ENCODE measurements at regions not wholly inside any gene's neighbourhood (a gene's known extent, or its start where the extent isn't known, plus 50 kb on each side); places are given as distances from the start of the nearest gene placed in this dataset.

DNA sequence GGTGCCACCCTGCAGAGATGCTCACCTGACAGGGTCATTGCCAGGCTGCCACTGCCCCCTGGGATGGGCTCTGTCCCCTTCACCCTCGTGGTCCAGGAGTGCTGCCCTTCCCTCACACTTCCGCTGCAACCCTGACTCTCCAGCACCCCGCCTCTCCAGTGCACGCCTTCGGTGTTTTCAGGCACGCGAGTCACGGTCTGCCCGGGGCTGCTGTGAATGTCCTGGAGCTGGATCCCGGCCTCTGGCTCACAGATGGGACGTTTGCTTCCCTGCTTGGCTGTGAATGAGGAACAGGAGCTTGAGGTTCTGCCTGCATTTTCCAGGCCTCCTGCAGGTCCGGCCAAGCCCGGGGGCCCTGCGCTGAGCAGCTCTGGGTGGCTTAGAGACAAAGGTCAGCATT, 343.4 kb downstream of the SMOC2 start:
- Histone ChIP-seq H3K27me3 (replicated peaks; ENCODE audit: control insufficient read depth, insufficient read depth, low read length, poor library complexity, severe bottlenecking) (no peaks in the 10 kb centered on the region), H3K36me3 (ENCODE audit: control insufficient read depth, insufficient read depth, low read length) (no peaks in the 10 kb centered on the region), H3K27ac (ENCODE audit: insufficient read depth, low read length, poor library complexity, severe bottlenecking) (no peak overlapping the region), H3K4me3 (ENCODE audit: insufficient read depth, low read depth, low read length, poor library complexity, severe bottlenecking) (no peak overlapping the region), H3K9me3 (ENCODE audit: control insufficient read depth, low read length) (no peaks in the 10 kb centered on the region), H3K4me1 (ENCODE audit: control insufficient read depth, insufficient read depth, low read length, poor library complexity, severe bottlenecking) (no peaks in the 10 kb centered on the region)
- DNase-seq = no peak

DNA sequence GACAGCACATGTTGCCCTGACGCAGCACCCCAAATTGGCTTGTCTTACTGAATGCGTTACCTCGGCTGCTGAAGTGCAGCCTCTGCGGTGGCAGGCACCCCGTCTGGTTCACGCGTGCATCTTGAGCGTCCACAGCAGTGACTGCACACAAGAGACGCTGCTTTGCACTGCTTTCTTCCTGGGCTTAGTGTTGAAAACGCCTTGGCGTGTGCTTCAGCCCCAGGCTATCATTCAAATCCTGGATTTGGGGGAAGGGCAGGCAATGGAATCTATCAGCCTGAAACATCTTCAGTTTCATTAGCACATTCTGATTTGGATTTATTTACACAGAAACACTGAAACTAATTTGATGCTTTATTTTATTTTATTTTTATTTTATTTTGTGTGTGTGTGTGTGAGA, 342.7 kb downstream of the SMOC2 start:
- no peaks in the 10 kb centered on the region for H3K36me3 ChIP-seq (ENCODE audit: control insufficient read depth, insufficient read depth, low read length)
- no peaks in the 10 kb centered on the region for H3K4me1 ChIP-seq (ENCODE audit: control insufficient read depth, insufficient read depth, low read length, poor library complexity, severe bottlenecking)
- H3K4me3 ChIP-seq (ENCODE audit: insufficient read depth, low read depth, low read length, poor library complexity, severe bottlenecking) = no peak overlapping the region
- H3K9me3 ChIP-seq (ENCODE audit: control insufficient read depth, low read length) = no peaks in the 10 kb centered on the region
- no peak overlapping the region for H3K27ac ChIP-seq (ENCODE audit: insufficient read depth, low read length, poor library complexity, severe bottlenecking)
- no peak for DNase-seq
- no peaks in the 10 kb centered on the region for H3K27me3 ChIP-seq (replicated peaks; ENCODE audit: control insufficient read depth, insufficient read depth, low read length, poor library complexity, severe bottlenecking)

DNA sequence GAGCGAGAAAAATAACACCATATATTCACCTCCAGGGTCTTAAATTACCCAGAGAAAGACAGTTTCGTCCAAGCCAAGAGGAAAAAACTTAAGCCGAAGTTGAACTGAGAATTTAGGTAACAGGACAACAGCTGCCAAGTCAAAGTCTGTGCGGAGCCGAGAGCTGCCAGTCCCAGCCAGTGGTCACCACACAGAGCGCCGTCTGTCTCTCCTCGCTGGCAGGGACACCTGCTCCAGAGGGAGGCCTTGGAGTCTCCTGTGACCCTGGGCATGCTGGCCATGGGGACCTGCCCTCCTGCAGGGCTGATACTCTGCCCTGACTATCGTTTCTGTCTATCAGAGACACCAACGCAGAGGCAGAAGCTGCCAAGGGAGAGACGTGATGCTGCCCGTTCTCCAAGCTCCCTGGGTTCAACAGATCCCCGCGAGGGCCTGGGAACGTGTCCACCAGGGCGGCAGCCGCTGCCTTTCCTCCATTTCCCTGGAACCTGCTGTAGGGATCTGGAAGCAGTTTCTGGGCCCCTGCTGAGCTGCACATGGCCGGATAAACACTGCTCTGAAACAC, 341.3 kb downstream of the SMOC2 start:
- Histone ChIP-seq H3K27ac (ENCODE audit: insufficient read depth, low read length, poor library complexity, severe bottlenecking) (no peak overlapping the region), H3K27me3 (replicated peaks; ENCODE audit: control insufficient read depth, insufficient read depth, low read length, poor library complexity, severe bottlenecking) (no peaks in the 10 kb centered on the region), H3K36me3 (ENCODE audit: control insufficient read depth, insufficient read depth, low read length) (no peaks in the 10 kb centered on the region), H3K4me1 (ENCODE audit: control insufficient read depth, insufficient read depth, low read length, poor library complexity, severe bottlenecking) (no peaks in the 10 kb centered on the region), H3K9me3 (ENCODE audit: control insufficient read depth, low read length) (no peaks in the 10 kb centered on the region), H3K4me3 (ENCODE audit: insufficient read depth, low read depth, low read length, poor library complexity, severe bottlenecking) (no peak overlapping the region)
- no peak for DNase-seq

DNA sequence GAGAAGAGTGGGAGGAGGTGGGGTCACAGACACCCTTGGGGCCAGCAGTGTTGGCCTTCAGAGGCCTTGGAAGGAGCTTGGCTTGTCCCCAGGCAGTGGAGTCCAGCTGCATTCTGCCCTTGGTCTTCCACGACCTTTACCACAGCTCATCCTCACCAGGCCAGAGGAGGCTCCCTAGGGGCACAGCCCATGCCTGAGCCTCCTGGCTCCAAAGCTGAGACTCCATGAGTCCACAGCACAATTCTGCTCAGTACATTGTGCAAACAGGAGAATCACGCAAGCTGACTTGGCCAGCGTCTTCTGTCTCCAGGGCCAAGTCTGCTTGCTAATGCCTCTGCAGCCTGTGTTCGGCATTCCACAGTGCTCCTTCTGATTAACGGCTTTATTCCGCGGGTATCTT, 337.2 kb downstream of the SMOC2 start:
- no peaks in the 10 kb centered on the region for H3K9me3 ChIP-seq (ENCODE audit: control insufficient read depth, low read length)
- no peak overlapping the region for H3K27ac ChIP-seq (ENCODE audit: insufficient read depth, low read length, poor library complexity, severe bottlenecking)

DNA sequence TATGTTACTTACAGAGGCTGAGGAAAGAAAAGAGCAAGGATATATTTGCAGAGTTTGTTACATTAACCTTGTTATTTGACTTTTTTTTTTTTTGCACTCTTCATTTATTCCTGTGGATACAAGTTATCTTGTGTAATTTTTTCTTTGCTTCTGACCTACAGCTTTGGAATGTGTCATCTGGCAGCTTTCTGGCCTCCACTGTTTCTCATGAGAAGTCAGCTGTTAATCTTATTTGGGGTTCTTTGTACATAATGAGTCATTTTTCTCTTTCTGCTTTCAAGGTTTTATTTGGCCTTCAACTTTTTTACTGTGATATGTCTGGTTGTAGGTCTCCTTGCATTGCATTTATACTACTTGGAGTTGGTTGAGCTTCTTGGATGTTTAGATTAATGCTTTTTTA, 333.4 kb downstream of the SMOC2 start:
- no peak for DNase-seq
- no peak overlapping the region for H3K4me3 ChIP-seq (ENCODE audit: insufficient read depth, low read depth, low read length, poor library complexity, severe bottlenecking)

More for the DNA sequence above, 337.2 kb downstream of the SMOC2 start:
- H3K27me3 ChIP-seq (replicated peaks; ENCODE audit: control insufficient read depth, insufficient read depth, low read length, poor library complexity, severe bottlenecking) = no peaks in the 10 kb centered on the region
- DNase-seq = no peak
- no peaks in the 10 kb centered on the region for H3K4me1 ChIP-seq (ENCODE audit: control insufficient read depth, insufficient read depth, low read length, poor library complexity, severe bottlenecking)
- no peaks in the 10 kb centered on the region for H3K36me3 ChIP-seq (ENCODE audit: control insufficient read depth, insufficient read depth, low read length)
- H3K4me3 ChIP-seq (ENCODE audit: insufficient read depth, low read depth, low read length, poor library complexity, severe bottlenecking) = no peak overlapping the region

DNA sequence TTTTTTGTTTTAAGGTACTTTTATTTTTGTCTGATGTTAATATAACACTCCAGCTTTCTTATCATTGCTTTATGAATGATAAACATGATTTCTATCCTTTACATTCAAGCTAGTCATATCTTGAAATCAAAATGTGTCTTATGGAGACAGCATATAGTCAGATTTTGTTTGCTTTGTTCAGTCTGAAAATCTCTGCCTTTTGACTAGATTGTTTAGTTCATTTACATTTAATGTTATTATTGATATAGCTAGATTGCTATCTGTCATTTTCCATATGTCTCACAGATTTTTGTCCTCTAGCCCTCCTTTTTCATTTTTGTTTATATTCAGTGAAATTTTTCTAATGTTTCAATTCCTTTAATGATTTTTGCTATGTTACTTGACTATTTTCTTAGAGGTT, 332.8 kb downstream of the SMOC2 start:
- Histone ChIP-seq H3K9me3 (ENCODE audit: control insufficient read depth, low read length) (no peaks in the 10 kb centered on the region), H3K4me3 (ENCODE audit: insufficient read depth, low read depth, low read length, poor library complexity, severe bottlenecking) (no peak overlapping the region), H3K36me3 (ENCODE audit: control insufficient read depth, insufficient read depth, low read length) (no peaks in the 10 kb centered on the region), H3K4me1 (ENCODE audit: control insufficient read depth, insufficient read depth, low read length, poor library complexity, severe bottlenecking) (no peaks in the 10 kb centered on the region), H3K27ac (ENCODE audit: insufficient read depth, low read length, poor library complexity, severe bottlenecking) (no peak overlapping the region), H3K27me3 (replicated peaks; ENCODE audit: control insufficient read depth, insufficient read depth, low read length, poor library complexity, severe bottlenecking) (no peaks in the 10 kb centered on the region)
- no peak for DNase-seq

More for the DNA sequence above, 333.4 kb downstream of the SMOC2 start:
- no peaks in the 10 kb centered on the region for H3K36me3 ChIP-seq (ENCODE audit: control insufficient read depth, insufficient read depth, low read length)
- H3K27ac ChIP-seq (ENCODE audit: insufficient read depth, low read length, poor library complexity, severe bottlenecking) = no peak overlapping the region
- H3K4me1 ChIP-seq (ENCODE audit: control insufficient read depth, insufficient read depth, low read length, poor library complexity, severe bottlenecking) = no peaks in the 10 kb centered on the region
- H3K9me3 ChIP-seq (ENCODE audit: control insufficient read depth, low read length) = no peaks in the 10 kb centered on the region
- H3K27me3 ChIP-seq (replicated peaks; ENCODE audit: control insufficient read depth, insufficient read depth, low read length, poor library complexity, severe bottlenecking) = no peaks in the 10 kb centered on the region

DNA sequence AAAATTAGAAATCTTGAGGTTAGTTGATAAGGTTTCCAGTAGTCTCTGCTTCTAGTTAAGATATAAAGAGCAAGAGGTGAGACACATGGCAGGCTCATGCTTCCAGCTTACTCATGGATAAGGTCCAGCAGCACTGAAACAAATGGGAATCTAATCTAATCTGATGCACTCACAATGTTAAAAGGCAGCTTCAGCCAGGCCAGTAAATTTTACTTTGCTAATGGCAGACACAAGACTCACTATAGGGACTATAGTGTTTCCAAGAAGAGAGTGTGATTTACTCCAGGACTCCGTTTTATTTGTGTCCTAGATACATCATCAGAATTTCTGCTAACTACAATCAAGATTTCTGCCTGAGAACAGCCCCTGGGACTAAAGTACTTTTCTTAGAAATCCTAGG, 324.8 kb downstream of the SMOC2 start:
- H3K4me3 ChIP-seq (ENCODE audit: insufficient read depth, low read depth, low read length, poor library complexity, severe bottlenecking) = no peak overlapping the region
- H3K9me3 ChIP-seq (ENCODE audit: control insufficient read depth, low read length) = no peaks in the 10 kb centered on the region
- no peak overlapping the region for H3K27ac ChIP-seq (ENCODE audit: insufficient read depth, low read length, poor library complexity, severe bottlenecking)
- DNase-seq = no peak
- no peaks in the 10 kb centered on the region for H3K27me3 ChIP-seq (replicated peaks; ENCODE audit: control insufficient read depth, insufficient read depth, low read length, poor library complexity, severe bottlenecking)
- no peaks in the 10 kb centered on the region for H3K4me1 ChIP-seq (ENCODE audit: control insufficient read depth, insufficient read depth, low read length, poor library complexity, severe bottlenecking)
- H3K36me3 ChIP-seq (ENCODE audit: control insufficient read depth, insufficient read depth, low read length) = no peaks in the 10 kb centered on the region

DNA sequence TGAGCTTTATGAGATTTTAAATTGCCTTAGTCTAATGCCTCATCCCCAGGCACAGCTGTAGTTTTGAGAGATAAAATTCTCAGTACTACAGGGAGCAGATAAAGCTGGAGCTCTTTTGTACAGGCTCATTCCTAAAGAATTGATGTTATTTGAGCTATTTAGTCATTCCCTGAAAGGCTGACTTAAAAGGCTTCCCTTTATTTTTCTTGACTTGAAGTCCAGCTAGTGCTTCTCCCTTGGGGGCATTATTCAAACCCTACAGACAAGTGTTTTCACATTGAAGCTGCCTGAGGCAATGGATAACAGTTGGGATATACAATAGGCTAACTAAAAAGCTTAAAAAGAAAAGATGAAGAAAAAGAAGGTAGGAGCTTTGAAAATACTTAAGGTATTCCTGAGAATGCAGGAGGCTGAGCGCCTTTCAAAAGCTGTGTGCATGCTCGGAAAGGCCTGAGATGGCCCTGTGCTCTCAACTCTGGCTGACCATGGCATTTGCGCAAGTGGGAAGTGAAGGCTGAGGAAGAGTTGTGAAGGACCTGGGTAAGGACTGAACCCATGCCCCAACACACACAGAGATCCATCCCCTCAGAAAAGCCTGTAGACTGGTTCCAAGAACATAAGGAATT, 315.1 kb downstream of the SMOC2 start:
- no peaks in the 10 kb centered on the region for H3K36me3 ChIP-seq (ENCODE audit: control insufficient read depth, insufficient read depth, low read length)
- no peak overlapping the region for H3K27ac ChIP-seq (ENCODE audit: insufficient read depth, low read length, poor library complexity, severe bottlenecking)
- H3K9me3 ChIP-seq (ENCODE audit: control insufficient read depth, low read length) = no peaks in the 10 kb centered on the region
- no peak for DNase-seq
- no peak overlapping the region for H3K4me3 ChIP-seq (ENCODE audit: insufficient read depth, low read depth, low read length, poor library complexity, severe bottlenecking)
- no peaks in the 10 kb centered on the region for H3K4me1 ChIP-seq (ENCODE audit: control insufficient read depth, insufficient read depth, low read length, poor library complexity, severe bottlenecking)
- H3K27me3 ChIP-seq (replicated peaks; ENCODE audit: control insufficient read depth, insufficient read depth, low read length, poor library complexity, severe bottlenecking) = peaks cover 3% of the 10 kb centered on the region

DNA sequence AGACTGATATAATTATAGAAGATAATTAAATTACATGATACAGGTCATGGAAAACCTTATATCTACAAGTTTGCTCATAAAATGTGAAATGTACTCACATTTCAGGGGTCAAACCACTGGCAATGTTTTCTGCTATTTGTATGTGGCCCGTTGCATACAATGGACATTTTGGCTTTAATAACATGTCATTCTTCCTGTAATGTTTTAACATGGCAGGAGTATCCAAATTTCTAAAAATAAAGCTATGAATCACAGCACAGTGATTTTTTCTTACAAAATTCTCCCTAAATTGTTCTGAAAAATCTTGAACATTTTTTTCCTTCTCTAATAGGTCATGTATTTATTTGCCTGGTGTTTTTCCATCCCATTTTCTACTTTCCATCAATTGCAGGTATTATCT, 305.7 kb downstream of the SMOC2 start:
- Histone ChIP-seq H3K27me3 (replicated peaks; ENCODE audit: control insufficient read depth, insufficient read depth, low read length, poor library complexity, severe bottlenecking) (no peaks in the 10 kb centered on the region), H3K27ac (ENCODE audit: insufficient read depth, low read length, poor library complexity, severe bottlenecking) (no peak overlapping the region), H3K4me1 (ENCODE audit: control insufficient read depth, insufficient read depth, low read length, poor library complexity, severe bottlenecking) (no peaks in the 10 kb centered on the region), H3K9me3 (ENCODE audit: control insufficient read depth, low read length) (no peaks in the 10 kb centered on the region), H3K4me3 (ENCODE audit: insufficient read depth, low read depth, low read length, poor library complexity, severe bottlenecking) (no peak overlapping the region), H3K36me3 (ENCODE audit: control insufficient read depth, insufficient read depth, low read length) (no peaks in the 10 kb centered on the region)
- no peak for DNase-seq

DNA sequence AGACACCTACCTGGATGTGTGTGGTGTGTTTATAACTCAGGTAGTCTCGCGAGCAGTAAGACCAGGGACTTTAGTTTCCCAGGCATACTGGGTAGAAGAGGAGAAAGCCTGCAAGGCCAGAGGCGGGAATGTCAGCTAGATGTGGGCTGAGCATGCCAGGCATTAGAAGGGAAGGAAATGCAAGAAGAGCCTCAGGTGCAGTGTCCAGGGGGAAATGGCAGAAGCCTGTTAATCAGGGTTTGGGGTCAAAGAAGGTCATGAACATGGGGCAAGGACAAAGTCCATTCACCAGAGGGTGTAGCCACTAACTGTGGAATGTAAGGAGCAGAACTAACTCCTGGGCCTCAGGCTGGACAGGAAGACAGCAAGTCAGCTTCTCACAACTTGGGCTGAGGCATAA, 305.0 kb downstream of the SMOC2 start:
- Histone ChIP-seq H3K27me3 (replicated peaks; ENCODE audit: control insufficient read depth, insufficient read depth, low read length, poor library complexity, severe bottlenecking) (no peaks in the 10 kb centered on the region), H3K27ac (ENCODE audit: insufficient read depth, low read length, poor library complexity, severe bottlenecking) (no peak overlapping the region), H3K9me3 (ENCODE audit: control insufficient read depth, low read length) (no peaks in the 10 kb centered on the region), H3K4me3 (ENCODE audit: insufficient read depth, low read depth, low read length, poor library complexity, severe bottlenecking) (no peak overlapping the region), H3K36me3 (ENCODE audit: control insufficient read depth, insufficient read depth, low read length) (no peaks in the 10 kb centered on the region), H3K4me1 (ENCODE audit: control insufficient read depth, insufficient read depth, low read length, poor library complexity, severe bottlenecking) (no peaks in the 10 kb centered on the region)
- no peak for DNase-seq

Measured in effector memory CD4-positive, alpha-beta T cell (primary cell).